ENCODE measurements at regions not wholly inside any gene's neighbourhood (a gene's known extent, or its start where the extent isn't known, plus 50 kb on each side); places are given as distances from the start of the nearest gene placed in this dataset.

GRCh38 chr2:40844353-40845277 is 392.7 kb upstream of the SLC8A1 start:
- peak; percentile 37 for DNase-seq (ENCODE audit: low spot score)
- TF ChIP-seq EZH2 (IDR thresholded peaks at IDR 0.05; ENCODE audit: borderline replicate concordance, low read depth, low read length, poor library complexity, severe bottlenecking), result no peak
- TF ChIP-seq CTCF (conservative IDR thresholded peaks at IDR 0.05; ENCODE audit: low read depth, low read length), result peak; percentile 46; the same call in 1 of the 2 replicates
- ChIA-PET POLR2A (ENCODE audit: low non-redundant PET) (no interaction called here), CTCF (interaction anchor here (1.0 kb wide), 1 partner anchor 555 kb away, joined by 4 read pairs; no protein-coding TSS in a partner anchor)
- Histone ChIP-seq H3K27me3 (replicated peaks; ENCODE audit: insufficient read depth, low read depth, low read length, poor library complexity) (peaks cover 3% of the 10 kb centered on the region), H3K4me3 (ENCODE audit: low read depth, low read length, poor library complexity, severe bottlenecking) (no peak overlapping the region), H3K36me3 (ENCODE audit: insufficient read depth, low read length, poor library complexity, severe bottlenecking) (no peaks in the 10 kb centered on the region), H3K27ac (ENCODE audit: low read depth, low read length, poor library complexity, severe bottlenecking) (no peak overlapping the region), H3K4me1 (ENCODE audit: insufficient read depth, low read length, poor library complexity, severe bottlenecking) (no peaks in the 10 kb centered on the region), H3K9me3 (ENCODE audit: low read depth, low read length, poor library complexity, severe bottlenecking) (no peaks in the 10 kb centered on the region)
- intact Hi-C loops (cut with micrococcal nuclease; ENCODE audit: unreplicated experiment), result loop anchor here (10.0 kb wide), 1 partner anchor 550 kb away; no protein-coding TSS in a partner anchor
- BruUV-seq (replicated peaks), result no TSS peak

- Histone ChIP-seq H3K27ac (ENCODE audit: low read depth, low read length, poor library complexity, severe bottlenecking) (no peak overlapping the region), H3K36me3 (ENCODE audit: insufficient read depth, low read length, poor library complexity, severe bottlenecking) (no peaks in the 10 kb centered on the region), H3K4me3 (ENCODE audit: low read depth, low read length, poor library complexity, severe bottlenecking) (no peak overlapping the region), H3K4me1 (ENCODE audit: insufficient read depth, low read length, poor library complexity, severe bottlenecking) (no peaks in the 10 kb centered on the region), H3K27me3 (replicated peaks; ENCODE audit: insufficient read depth, low read depth, low read length, poor library complexity) (no peaks in the 10 kb centered on the region), H3K9me3 (ENCODE audit: low read depth, low read length, poor library complexity, severe bottlenecking) (no peaks in the 10 kb centered on the region)
- POLR2A ChIA-PET (ENCODE audit: low non-redundant PET), result no interaction called here
- DNase-seq (ENCODE audit: low spot score), result no peak
- CTCF ChIA-PET, result no interaction called here
- BruUV-seq (replicated peaks), result no TSS peak
- intact Hi-C loops (cut with micrococcal nuclease; ENCODE audit: unreplicated experiment), result no loop called here
- no peak for TF ChIP-seq CTCF (conservative IDR thresholded peaks at IDR 0.05; ENCODE audit: low read depth, low read length)
- no peak for TF ChIP-seq EZH2 (IDR thresholded peaks at IDR 0.05; ENCODE audit: borderline replicate concordance, low read depth, low read length, poor library complexity, severe bottlenecking)
Observed at GRCh38 chr2:40851661-40852060, 399.8 kb upstream of the SLC8A1 start.

GRCh38 chr2:40859617-40860016 is 407.7 kb upstream of the SLC8A1 start:
- ChIA-PET CTCF (no interaction called here), POLR2A (ENCODE audit: low non-redundant PET) (no interaction called here)
- Histone ChIP-seq H3K4me1 (ENCODE audit: insufficient read depth, low read length, poor library complexity, severe bottlenecking) (no peaks in the 10 kb centered on the region), H3K36me3 (ENCODE audit: insufficient read depth, low read length, poor library complexity, severe bottlenecking) (no peaks in the 10 kb centered on the region), H3K9me3 (ENCODE audit: low read depth, low read length, poor library complexity, severe bottlenecking) (no peaks in the 10 kb centered on the region), H3K4me3 (ENCODE audit: low read depth, low read length, poor library complexity, severe bottlenecking) (no peak overlapping the region), H3K27me3 (replicated peaks; ENCODE audit: insufficient read depth, low read depth, low read length, poor library complexity) (no peaks in the 10 kb centered on the region), H3K27ac (ENCODE audit: low read depth, low read length, poor library complexity, severe bottlenecking) (no peak overlapping the region)
- intact Hi-C loops (cut with micrococcal nuclease; ENCODE audit: unreplicated experiment), result no loop called here
- TF ChIP-seq EZH2 (IDR thresholded peaks at IDR 0.05; ENCODE audit: borderline replicate concordance, low read depth, low read length, poor library complexity, severe bottlenecking), result no peak
- no peak for TF ChIP-seq CTCF (conservative IDR thresholded peaks at IDR 0.05; ENCODE audit: low read depth, low read length)
- no TSS peak for BruUV-seq (replicated peaks)
- no peak for DNase-seq (ENCODE audit: low spot score)

Data from A673 (cell line).